Smooth muscle cell (in vitro differentiated cells): ENCODE measurements at regions not wholly inside any gene's neighbourhood (a gene's known extent, or its start where the extent isn't known, plus 50 kb on each side); places are given as distances from the start of the nearest gene placed in this dataset.

Source experiments
- DNase-seq: peaks from one replicate; lab custom pipeline; 2025; ENCODE audit not compliant: unreplicated experiment; lab: John Stamatoyannopoulos, UW
- H2AFZ ChIP-seq: fragments of 200-600 bp; sonication (generic); 2 replicates; pipeline ENCODE4 v1.6.0; 2016; ENCODE audit warnings: antibody characterized with exemption, low read depth, mild to moderate bottlenecking
- H3F3A ChIP-seq: fragments of 200-600 bp; sonication (generic); 2 replicates; pipeline ENCODE4 v1.6.0; 2017; ENCODE audit warnings: antibody characterized with exemption, low read depth
- H3K27ac ChIP-seq: fragments of 200-600 bp; sonication (generic); 2 replicates; pipeline ENCODE4 v1.5.1; 2016; ENCODE audit warnings: low read depth, mild to moderate bottlenecking
- H3K27me3 ChIP-seq: fragments of 200-600 bp; sonication (generic); 2 replicates; pipeline ENCODE4 v1.6.1; 2016; ENCODE audit warnings: low read depth, mild to moderate bottlenecking
- H3K36me3 ChIP-seq: fragments of 200-600 bp; sonication (generic); 2 replicates; pipeline ENCODE4 v1.5.1; 2016; ENCODE audit warnings: low read depth
- H3K4me1 ChIP-seq: fragments of 200-600 bp; sonication (generic); 2 replicates; pipeline ENCODE4 v1.5.1; 2016; ENCODE audit warnings: low read depth
- H3K4me2 ChIP-seq: fragments of 200-600 bp; sonication (generic); 2 replicates; pipeline ENCODE4 v1.6.0; 2016; ENCODE audit warnings: mild to moderate bottlenecking
- H3K4me3 ChIP-seq: fragments of 200-600 bp; sonication (generic); 2 replicates; pipeline ENCODE4 v1.5.1; 2016; ENCODE audit warnings: mild to moderate bottlenecking
- H3K79me2 ChIP-seq: fragments of 200-600 bp; sonication (generic); 2 replicates; pipeline ENCODE4 v1.6.0; 2016; ENCODE audit warnings: low read depth, mild to moderate bottlenecking
- H3K9ac ChIP-seq: fragments of 200-600 bp; sonication (generic); 2 replicates; pipeline ENCODE4 v1.6.0; 2016; ENCODE audit warnings: low read depth
- H3K9me3 ChIP-seq: fragments of 200-600 bp; sonication (generic); replicated peaks from 2 replicates; pipeline ENCODE4 v1.5.1; 2016; ENCODE audit warnings: low read depth
- H4K20me1 ChIP-seq: fragments of 200-600 bp; sonication (generic); 2 replicates; pipeline ENCODE4 v1.6.0; 2016; ENCODE audit warnings: low read depth
- CTCF ChIP-seq: fragments of 200-600 bp; sonication (generic); IDR thresholded peaks from 2 replicates; pipeline ENCODE4 v1.5.1; 2017; ENCODE audit warnings: borderline replicate concordance, mild to moderate bottlenecking, antibody characterized with exemption; ENCODE audit not compliant: insufficient read depth, poor library complexity, severe bottlenecking
- WGBS: methylation state at CpG from one replicate; pipeline ENCODE4 v1.1.7; 2016; ENCODE audit warnings: low lambda C conversion rate; 5-methylcytosine and 5-hydroxymethylcytosine counted together

- Histone ChIP-seq H3F3A (no peaks in the 10 kb centered on the region), H2AFZ (no peak overlapping the region), H3K27me3 (peaks cover 5% of the 10 kb centered on the region), H4K20me1 (no peaks in the 10 kb centered on the region), H3K4me3 (no peak overlapping the region), H3K9me3 (no peaks in the 10 kb centered on the region), H3K79me2 (no peaks in the 10 kb centered on the region), H3K27ac (peak overlapping the region; percentile 37), H3K36me3 (no peaks in the 10 kb centered on the region), H3K9ac (no peak overlapping the region), H3K4me2 (no peak overlapping the region), H3K4me1 (no peaks in the 10 kb centered on the region)
- DNase-seq, result no peak
- TF ChIP-seq CTCF, result no peak
- 47% methylated on average over 6 of the region's 6 CpGs for WGBS
These were observed 105.6 kb upstream of the SALL3 start for GRCh38 chr18:78873926-78874500.

GRCh38 chr18:78875016-78875777 lies 104.4 kb upstream of the SALL3 start:
- H3F3A ChIP-seq, result no peaks in the 10 kb centered on the region
- H3K27ac ChIP-seq, result no peak overlapping the region
- TF ChIP-seq CTCF, result peak; percentile 47
- H3K4me3 ChIP-seq, result no peak overlapping the region
- H3K79me2 ChIP-seq, result no peaks in the 10 kb centered on the region
- DNase-seq, result no peak
- 66% methylated on average over 11 of the region's 11 CpGs for WGBS
- no peak overlapping the region for H2AFZ ChIP-seq
- H3K9ac ChIP-seq, result no peak overlapping the region
- peaks cover 5% of the 10 kb centered on the region for H3K27me3 ChIP-seq
- H3K9me3 ChIP-seq, result no peaks in the 10 kb centered on the region
- H3K4me1 ChIP-seq, result no peaks in the 10 kb centered on the region
- H4K20me1 ChIP-seq, result no peaks in the 10 kb centered on the region
- no peak overlapping the region for H3K4me2 ChIP-seq
- H3K36me3 ChIP-seq, result no peaks in the 10 kb centered on the region

- no peak for TF ChIP-seq CTCF
- Histone ChIP-seq H3F3A (no peaks in the 10 kb centered on the region), H3K4me2 (no peak overlapping the region), H3K79me2 (no peaks in the 10 kb centered on the region), H3K4me3 (no peak overlapping the region), H2AFZ (no peak overlapping the region), H3K4me1 (no peaks in the 10 kb centered on the region), H3K36me3 (no peaks in the 10 kb centered on the region), H3K9ac (no peak overlapping the region), H3K9me3 (no peaks in the 10 kb centered on the region), H3K27ac (no peak overlapping the region), H3K27me3 (peaks cover 5% of the 10 kb centered on the region), H4K20me1 (no peaks in the 10 kb centered on the region)
- DNase-seq, result no peak
- WGBS, result 95% methylated on average over 26 of the region's 26 CpGs
These were observed 103.6 kb upstream of the SALL3 start for GRCh38 chr18:78875778-78876650.
